SU-DHL-6 (cell line): ENCODE measurements at regions not wholly inside any gene's neighbourhood (a gene's known extent, or its start where the extent isn't known, plus 50 kb on each side); places are given as distances from the start of the nearest gene placed in this dataset.

Source experiments
- CTCF ChIP-seq: fragments of 200-600 bp; sonication (generic); IDR thresholded peaks from one replicate; pipeline ENCODE4 v1.5.1; 2017; ENCODE audit warnings: antibody characterized with exemption, mild to moderate bottlenecking, low read length, moderate library complexity; ENCODE audit not compliant: insufficient read depth, poor library complexity, severe bottlenecking
- EZH2phosphoT487 ChIP-seq: fragments of 200-600 bp; sonication (generic), shearing (Covaris generic); conservative IDR thresholded peaks from 2 replicates; pipeline ENCODE4 v1.6.1; 2018; ENCODE audit warnings: mild to moderate bottlenecking, antibody characterized with exemption, low read length, moderate library complexity, mixed read lengths

- no peak for TF ChIP-seq CTCF
- no peak for TF ChIP-seq EZH2phosphoT487
Observed at GRCh38 chr18:60639836-60640235, 267.3 kb upstream of the MC4R start.
